GM19467 (cell line): ENCODE measurements at regions not wholly inside any gene's neighbourhood (a gene's known extent, or its start where the extent isn't known, plus 50 kb on each side); places are given as distances from the start of the nearest gene placed in this dataset.
"Not testable (repeated sequence)": the region's sequence is repeated elsewhere in the genome, so short reads cannot be mapped to it uniquely, and the experiment has no call there.

Experiments
- ATAC-seq: cut with Tn5 transposase; IDR thresholded peaks from one replicate; pipeline ENCODE4 v1.9.1; 2021; ENCODE audit warnings: mild to moderate bottlenecking, moderate library complexity; ENCODE audit not compliant: unreplicated experiment

DNA sequence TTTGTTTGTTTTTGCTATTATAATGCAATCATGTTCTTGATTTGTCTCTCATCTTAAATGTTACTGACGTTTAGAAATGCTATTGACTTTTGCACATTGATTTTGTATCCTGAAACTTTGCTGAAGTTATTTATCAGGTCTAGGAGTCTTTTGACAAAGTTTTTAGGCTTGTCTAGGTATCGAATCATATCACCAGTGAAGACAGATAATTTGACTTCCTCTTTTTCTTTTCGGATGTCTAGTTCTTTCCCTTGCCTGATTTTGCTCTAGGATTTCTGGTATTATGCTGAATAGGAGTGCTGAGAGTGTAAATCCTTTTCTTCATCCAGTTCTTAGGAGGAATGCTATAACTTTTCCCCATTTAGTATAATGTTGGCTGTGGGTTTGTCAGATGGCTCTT lies 719.7 kb upstream of the BCHE start:
- no peak for ATAC-seq

- no peak for ATAC-seq
Observed at GRCh38 chr3:166554023-166554422, 716.8 kb upstream of the BCHE start.

- no peak for ATAC-seq
Observed at GRCh38 chr3:166533740-166534139, 696.5 kb upstream of the BCHE start.

GRCh38 chr3:166531730-166532129 lies 694.5 kb upstream of the BCHE start:
- no peak for ATAC-seq

- ATAC-seq, result no peak
Observed at GRCh38 chr3:166527325-166527724, 690.1 kb upstream of the BCHE start.

DNA sequence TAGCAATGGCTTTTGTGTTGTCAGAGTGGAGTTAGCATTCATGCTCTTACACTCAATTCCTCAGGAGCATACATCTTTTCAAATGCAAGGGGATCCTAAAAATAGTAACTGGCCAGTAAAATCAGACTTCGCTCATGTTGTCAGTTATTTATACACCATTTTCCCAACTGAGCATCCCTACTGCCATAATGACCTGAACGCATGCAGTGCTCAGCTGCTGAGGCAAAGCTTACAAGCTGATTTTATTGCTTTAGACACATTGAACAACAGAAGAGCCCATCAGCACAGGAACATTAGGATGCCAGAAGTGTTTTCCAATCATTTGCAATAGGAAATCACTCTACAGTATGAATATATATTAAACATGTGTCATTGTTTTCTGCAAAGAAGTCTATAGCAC lies 689.7 kb upstream of the BCHE start:
- no peak for ATAC-seq

- no peak for ATAC-seq
Observed at GRCh38 chr3:166522017-166522416, 684.8 kb upstream of the BCHE start.

- ATAC-seq, result no peak
Observed at GRCh38 chr3:166519443-166519842, 682.2 kb upstream of the BCHE start.

- no peak for ATAC-seq
Observed at GRCh38 chr3:166518040-166518439, 680.8 kb upstream of the BCHE start.

- no peak for ATAC-seq
Observed at GRCh38 chr3:166510382-166510781, 673.2 kb upstream of the BCHE start.

GRCh38 chr3:166500420-166500819 lies 663.2 kb upstream of the BCHE start:
- ATAC-seq, result not testable (repeated sequence)

- no peak for ATAC-seq
Observed at GRCh38 chr3:166499636-166500035, 662.4 kb upstream of the BCHE start.

GRCh38 chr3:166498446-166498845 lies 661.2 kb upstream of the BCHE start:
- ATAC-seq, result no peak

- ATAC-seq, result no peak
Observed at GRCh38 chr3:166489826-166490225, 652.6 kb upstream of the BCHE start.

GRCh38 chr3:166488977-166489672 lies 651.9 kb upstream of the BCHE start:
- ATAC-seq, result no peak

- no peak for ATAC-seq
Observed at GRCh38 chr3:166484470-166484869, 647.2 kb upstream of the BCHE start.

DNA sequence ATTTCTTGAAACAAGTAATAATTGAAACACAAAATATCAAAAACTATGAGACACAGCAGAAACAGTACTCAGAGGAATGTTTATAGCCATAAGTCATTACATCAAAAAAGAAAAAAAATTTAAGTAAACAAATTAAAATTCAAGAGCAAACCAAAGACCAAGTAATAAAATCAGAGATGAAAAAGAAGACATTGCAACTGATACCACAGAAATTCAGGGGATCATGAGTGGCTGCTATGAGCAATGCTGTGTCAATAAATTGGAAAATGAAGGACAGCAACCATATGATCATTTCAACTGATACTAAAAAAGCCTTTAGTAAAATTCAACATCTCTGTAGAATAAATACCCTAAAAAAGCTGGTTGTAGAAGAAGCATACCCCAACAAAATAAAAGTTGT lies 644.1 kb upstream of the BCHE start:
- no peak for ATAC-seq

DNA sequence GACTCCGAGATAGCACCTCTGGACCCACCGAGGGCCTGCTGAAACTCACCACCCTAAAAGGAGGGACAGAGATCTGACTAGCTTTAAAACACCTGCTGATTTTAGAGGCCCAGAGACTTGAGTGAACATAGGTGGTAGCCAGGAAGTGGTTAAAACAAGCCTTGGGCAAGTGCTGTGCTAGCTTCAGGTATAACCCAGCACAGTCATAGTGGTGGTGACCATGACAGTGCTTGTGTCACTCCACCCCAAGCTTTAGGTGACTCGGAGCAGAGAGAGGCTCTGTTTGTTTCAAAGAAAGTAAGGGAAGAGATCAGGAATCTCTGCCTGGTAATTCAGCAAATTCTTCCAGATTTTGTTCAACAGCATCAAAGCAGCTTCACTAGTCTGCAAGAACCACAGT lies 641.1 kb upstream of the BCHE start:
- ATAC-seq, result no peak

- no peak for ATAC-seq
Observed at GRCh38 chr3:166473501-166473900, 636.3 kb upstream of the BCHE start.

DNA sequence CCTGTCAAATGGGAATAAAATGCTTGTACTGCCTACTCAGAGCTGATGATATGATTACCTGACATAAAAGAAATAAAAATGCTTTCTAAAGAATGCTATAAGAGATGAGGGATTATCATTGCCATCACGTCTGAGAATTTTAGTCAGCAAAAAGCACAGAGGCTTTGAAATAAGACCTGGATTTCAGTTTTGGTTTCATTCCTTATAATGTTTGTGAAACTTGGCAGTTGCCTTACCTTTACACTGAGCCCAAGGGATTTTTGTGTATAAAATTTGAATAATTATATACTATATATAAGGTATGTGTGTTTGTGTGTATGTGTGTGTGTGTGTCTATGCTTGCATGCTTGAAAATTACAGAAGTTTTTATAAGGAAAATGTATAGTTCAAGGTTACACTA lies 634.8 kb upstream of the BCHE start:
- ATAC-seq, result no peak

DNA sequence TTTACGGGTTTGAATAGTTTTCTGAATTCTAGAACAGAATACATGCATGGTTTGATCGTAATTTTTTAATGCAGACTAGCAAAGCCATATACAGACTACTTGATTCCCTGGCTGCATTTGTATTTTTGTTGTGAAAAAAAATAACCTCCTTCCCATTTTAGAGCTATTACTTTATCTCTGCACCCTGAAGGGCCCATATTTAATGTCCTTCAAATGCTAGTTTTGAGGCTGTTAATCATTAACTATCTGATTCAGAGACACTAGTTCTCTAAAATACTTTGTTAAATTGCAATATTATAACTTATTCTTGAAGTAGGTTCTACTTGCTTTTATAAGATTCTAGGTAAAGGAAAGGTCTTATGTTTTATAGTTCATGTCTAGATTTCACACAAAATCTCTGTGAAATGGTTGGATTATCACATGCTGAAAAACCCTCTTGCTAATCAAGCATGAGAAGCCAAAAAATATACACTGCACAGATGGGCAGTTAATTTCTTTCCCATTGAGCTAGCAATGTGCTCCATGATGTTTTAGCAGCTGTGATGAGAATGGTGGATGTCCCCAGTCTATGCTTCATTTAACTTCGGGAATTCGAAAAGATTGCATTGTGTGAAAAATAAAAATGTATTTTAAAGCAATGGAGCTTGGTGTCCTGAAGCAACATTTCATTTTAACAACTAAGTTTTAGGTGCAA lies 634.0 kb upstream of the BCHE start:
- no peak for ATAC-seq

GRCh38 chr3:166462891-166463470 lies 625.8 kb upstream of the BCHE start:
- ATAC-seq, result no peak
